Ovary (tissue), 7 donors: ENCODE measurements at regions not wholly inside any gene's neighbourhood (a gene's known extent, or its start where the extent isn't known, plus 50 kb on each side); places are given as distances from the start of the nearest gene placed in this dataset.

Source experiments
- DNase-seq, 5 donors: peaks; one replicate each; pipeline ENCODE4 v3.0.0-alpha.2; 2019 to 2020
- H3K27ac ChIP-seq, 2 donors: fragments of 200-600 bp; one replicate each; pipeline versions ENCODE4 v1.5.1 to v1.8.0; 2019 to 2022
- H3K27me3 ChIP-seq: fragments of 200-600 bp; one replicate; pipeline ENCODE4 v1.8.0; 2022
- H3K36me3 ChIP-seq: fragments of 200-600 bp; sonication (generic); one replicate; pipeline ENCODE4 v1.5.1; 2019
- H3K4me1 ChIP-seq: one replicate; pipeline ENCODE4 v1.8.1; 2013; ENCODE audit warnings: mild to moderate bottlenecking, moderate library complexity; ENCODE audit not compliant: insufficient read depth
- H3K4me3 ChIP-seq: fragments of 200-600 bp; sonication (generic); one replicate; pipeline ENCODE4 v1.5.1; 2017
- H3K9me3 ChIP-seq, 2 donors: fragments of 200-600 bp in 1 of 2; sonication (generic) in 1 of 2; one replicate each; pipeline versions ENCODE4 v1.5.1 to v1.8.1; 2013 to 2019; ENCODE audit warnings: mild to moderate bottlenecking in 1 of 2, moderate library complexity in 1 of 2
- EP300 ChIP-seq: sonication (generic); formaldehyde crosslinking; IDR thresholded peaks from one replicate; pipeline ENCODE4 v1.6.1; 2017; ENCODE audit warnings: antibody characterized with exemption
- POLR2A ChIP-seq: fragments of 450-650 bp; IDR thresholded peaks from one replicate; pipeline ENCODE4 v1.6.1; 2017; ENCODE audit warnings: antibody characterized with exemption, mild to moderate bottlenecking, moderate library complexity
- WGBS, 3 donors: extraction: QIAGEN DNeasy Blood & Tissue Kit in 1 of 3; methylation state at CpG; one replicate each; pipeline versions ENCODE4 v1.1.5 to v1.1.7; 2013 to 2017; 5-methylcytosine and 5-hydroxymethylcytosine counted together
- intact Hi-C, 4 donors: fragments of 100-400 bp; cut with DNase I; formaldehyde crosslinking; loops; one replicate each; pipeline versions ENCODE4 v1.11.0 to v1.15.1; 2022 to 2023
- TF ChIP-seq, protein P1 (sequence below), 3 donors: fragments of 450-650 bp in 2 of 3; fragments of 200-600 bp in 1 of 3; IDR thresholded peaks; one replicate each; pipeline versions ENCODE4 v1.5.1 to v1.8.0; 2016 to 2022; ENCODE audit warnings: antibody characterized with exemption in 3 of 3, mild to moderate bottlenecking in 1 of 3
- donor health status: DM: no; HTN: no; CAD: no; lungs with moderate emphysema.
- donor health status: DM: no; HTN: no; CAD: no.
- donor health status: Bipolar disorder and iron deficiency.
- donor health status: DM: no; HTN: no; CAD: no.
- donor health status: DM: yes; HTN: yes; CAD: no.

DNA sequence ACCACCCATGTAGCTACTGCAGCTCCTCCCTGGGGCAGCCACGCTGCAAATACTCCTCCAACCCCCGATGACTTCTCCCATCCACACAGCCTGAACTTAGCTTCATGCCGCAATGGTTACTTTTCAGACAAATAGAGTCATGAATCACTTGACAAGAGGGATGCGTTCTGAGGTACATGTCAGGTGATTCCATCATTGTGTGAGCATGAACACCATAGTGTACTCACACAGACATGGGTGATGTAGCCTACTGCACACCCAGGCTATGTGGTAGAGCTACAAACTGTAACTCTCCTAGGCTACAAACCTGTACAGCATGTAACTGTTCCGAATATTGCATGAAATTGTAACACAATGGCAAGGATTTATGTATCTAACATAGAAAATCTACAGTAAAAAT, 298.5 kb upstream of the SLC35B3 start:
- DNase-seq: no peak
- no peaks in the 10 kb centered on the region for H3K27me3 ChIP-seq
- no peaks in the 10 kb centered on the region for H3K4me1 ChIP-seq
- no peaks in the 10 kb centered on the region for H3K36me3 ChIP-seq
- 88 to 90% (median 88%) methylated on average over 5 of the region's 5 CpGs for WGBS, 3 donors
- no peak overlapping the region for H3K27ac ChIP-seq
- no peaks in the 10 kb centered on the region for H3K9me3 ChIP-seq
- TF ChIP-seq POLR2A (no peak), EP300 (no peak)
- intact Hi-C loops: no loop called here
- H3K4me3 ChIP-seq: no peak overlapping the region

DNA sequence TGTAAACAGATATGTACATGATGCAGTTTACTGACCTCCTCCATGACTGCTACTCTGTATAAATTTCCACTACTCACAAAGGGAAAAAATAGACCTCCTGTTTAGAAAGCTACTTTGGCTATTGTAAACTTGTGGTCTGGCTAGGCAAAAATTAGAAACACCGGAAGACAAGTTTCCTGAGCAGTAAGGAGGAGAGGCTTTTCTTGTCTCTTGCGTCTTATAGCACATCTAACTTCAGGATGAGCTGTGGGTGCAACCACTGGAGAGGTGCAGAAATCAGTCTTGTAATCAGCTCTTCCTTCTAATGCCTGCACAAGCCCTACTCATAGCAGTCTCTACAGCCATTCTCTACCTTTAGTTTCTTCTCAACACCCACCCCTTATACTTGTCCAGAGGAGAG, 296.5 kb upstream of the SLC35B3 start:
- TF ChIP-seq POLR2A: no peak
- TF ChIP-seq, protein P1, sequence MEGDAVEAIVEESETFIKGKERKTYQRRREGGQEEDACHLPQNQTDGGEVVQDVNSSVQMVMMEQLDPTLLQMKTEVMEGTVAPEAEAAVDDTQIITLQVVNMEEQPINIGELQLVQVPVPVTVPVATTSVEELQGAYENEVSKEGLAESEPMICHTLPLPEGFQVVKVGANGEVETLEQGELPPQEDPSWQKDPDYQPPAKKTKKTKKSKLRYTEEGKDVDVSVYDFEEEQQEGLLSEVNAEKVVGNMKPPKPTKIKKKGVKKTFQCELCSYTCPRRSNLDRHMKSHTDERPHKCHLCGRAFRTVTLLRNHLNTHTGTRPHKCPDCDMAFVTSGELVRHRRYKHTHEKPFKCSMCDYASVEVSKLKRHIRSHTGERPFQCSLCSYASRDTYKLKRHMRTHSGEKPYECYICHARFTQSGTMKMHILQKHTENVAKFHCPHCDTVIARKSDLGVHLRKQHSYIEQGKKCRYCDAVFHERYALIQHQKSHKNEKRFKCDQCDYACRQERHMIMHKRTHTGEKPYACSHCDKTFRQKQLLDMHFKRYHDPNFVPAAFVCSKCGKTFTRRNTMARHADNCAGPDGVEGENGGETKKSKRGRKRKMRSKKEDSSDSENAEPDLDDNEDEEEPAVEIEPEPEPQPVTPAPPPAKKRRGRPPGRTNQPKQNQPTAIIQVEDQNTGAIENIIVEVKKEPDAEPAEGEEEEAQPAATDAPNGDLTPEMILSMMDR (IDR thresholded peaks at IDR 0.05): no peak

DNA sequence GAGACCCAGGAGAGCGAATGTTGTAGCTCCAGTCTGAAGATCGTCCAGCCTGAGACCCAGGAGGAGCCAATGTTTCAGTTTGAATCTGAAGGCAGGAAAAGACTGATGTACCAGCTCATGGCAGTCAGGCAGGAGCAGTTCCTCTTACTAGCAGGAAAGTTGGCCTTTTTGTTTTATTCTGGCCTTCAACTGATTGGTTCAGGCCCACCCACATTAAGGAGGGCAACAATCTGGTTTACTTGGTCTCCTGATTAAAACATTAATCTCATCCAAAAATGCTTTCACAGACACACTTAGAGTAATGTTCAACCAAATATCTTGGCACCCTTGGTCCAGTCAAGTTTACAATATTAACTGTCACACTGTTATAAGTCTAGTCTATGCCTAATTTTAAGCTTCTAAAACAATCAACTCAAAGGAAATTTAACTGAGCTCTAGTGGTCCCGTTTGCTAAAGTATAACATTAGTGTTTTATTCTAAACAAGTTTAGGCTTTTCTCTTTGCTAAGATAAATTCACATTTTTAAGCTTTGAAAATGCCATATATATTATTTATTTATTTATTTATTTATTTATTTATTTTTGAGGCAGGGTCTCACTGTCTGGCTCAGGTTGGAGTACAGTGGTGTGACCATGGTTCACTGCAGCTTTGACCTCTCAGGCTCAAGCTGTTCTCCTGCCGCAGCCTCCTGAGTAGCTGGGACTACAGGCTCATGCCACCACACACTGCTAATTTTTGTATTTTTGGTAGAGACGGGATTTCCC, 275.5 kb upstream of the SLC35B3 start:
- TF ChIP-seq EP300 (no peak), POLR2A (no peak)
- TF ChIP-seq, protein P1 (IDR thresholded peaks at IDR 0.05): no peak
- 81 to 94% (median 87%) methylated on average over 5 of the region's 5 CpGs for WGBS, 3 donors

More for the DNA sequence above, 296.5 kb upstream of the SLC35B3 start:
- DNase-seq: no peak
- Histone ChIP-seq H3K4me1 (peaks cover 1% of the 10 kb centered on the region), H3K27me3 (no peaks in the 10 kb centered on the region), H3K9me3 (no peaks in the 10 kb centered on the region), H3K36me3 (no peaks in the 10 kb centered on the region), H3K27ac (no peak overlapping the region), H3K4me3 (no peak overlapping the region)
- intact Hi-C loops: no loop called here
- 73 to 74% (median 74%) methylated on average over 2 of the region's 2 CpGs for WGBS, 3 donors

DNA sequence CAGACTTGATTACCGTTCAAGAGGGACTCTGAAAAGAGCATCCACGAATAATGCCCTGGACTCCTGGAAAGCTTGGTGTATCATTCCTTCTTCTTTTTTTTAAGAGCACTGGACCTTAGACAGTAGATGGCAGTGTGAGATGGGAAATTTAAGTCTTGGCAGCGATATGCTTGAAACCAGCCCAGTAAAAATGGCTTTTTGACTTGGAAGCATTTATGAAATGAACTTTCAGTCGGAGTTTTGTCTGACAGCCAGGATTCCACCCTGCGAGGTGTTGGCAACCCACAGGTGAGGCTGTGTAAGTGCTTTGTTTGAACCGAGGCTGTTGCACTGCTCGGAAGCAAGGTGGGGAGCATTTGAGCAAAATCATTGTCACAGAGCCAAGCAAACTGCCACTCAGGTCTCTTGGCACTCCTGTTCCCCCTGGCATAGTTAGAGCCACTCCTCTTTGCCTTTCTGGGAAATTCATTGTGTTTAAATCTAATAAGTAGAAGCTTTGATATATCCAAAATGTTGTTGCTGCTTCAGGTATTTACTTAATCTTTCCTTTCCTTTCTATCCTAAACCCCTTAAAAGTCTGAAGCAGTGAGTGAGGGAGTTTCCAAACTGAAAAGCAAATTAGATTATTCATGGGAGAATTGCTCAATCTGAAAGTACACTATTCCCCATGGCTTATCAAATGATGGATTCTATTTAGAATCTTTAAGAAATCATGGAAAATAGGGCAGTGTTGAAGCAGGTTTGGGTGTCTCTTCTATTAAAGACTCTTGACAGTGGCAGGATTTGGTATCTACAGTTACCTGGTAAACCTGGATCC, 272.8 kb upstream of the SLC35B3 start:
- Histone ChIP-seq H3K36me3 (no peaks in the 10 kb centered on the region), H3K27ac (no peak overlapping the region), H3K4me1 (no peaks in the 10 kb centered on the region), H3K9me3 (no peaks in the 10 kb centered on the region), H3K4me3 (no peak overlapping the region), H3K27me3 (no peaks in the 10 kb centered on the region)
- WGBS, 3 donors: 9 to 12% (median 9%) methylated on average over 7 of the region's 7 CpGs
- DNase-seq: peak in 1 of 5 donors; percentile 9
- TF ChIP-seq, protein P1 (IDR thresholded peaks at IDR 0.05): no peak
- TF ChIP-seq EP300 (no peak), POLR2A (no peak)
- intact Hi-C loops: no loop called here

More for the DNA sequence above, 275.5 kb upstream of the SLC35B3 start:
- Histone ChIP-seq H3K4me1 (no peaks in the 10 kb centered on the region), H3K27me3 (no peaks in the 10 kb centered on the region), H3K36me3 (no peaks in the 10 kb centered on the region), H3K27ac (no peak overlapping the region), H3K4me3 (no peak overlapping the region), H3K9me3 (no peaks in the 10 kb centered on the region)
- intact Hi-C loops: no loop called here
- DNase-seq: no peak

DNA sequence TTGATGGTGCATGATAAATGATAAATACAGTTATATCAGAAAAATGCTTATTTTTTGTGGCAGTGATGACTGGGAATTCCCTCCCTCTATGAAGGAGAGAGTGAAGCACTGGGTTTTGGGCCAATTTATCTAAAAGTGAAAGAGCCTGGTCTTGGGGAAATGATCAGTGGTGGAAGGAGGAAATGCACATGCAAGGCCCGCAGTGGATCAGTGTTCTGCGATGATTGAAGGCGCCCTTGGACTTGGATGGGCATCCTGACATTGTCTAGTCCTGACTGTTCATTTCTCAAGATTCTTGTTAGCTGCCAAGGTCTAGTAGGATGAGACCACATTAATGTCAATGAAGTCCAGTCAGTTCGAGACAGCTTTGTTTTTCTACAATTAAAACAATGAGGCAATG, 272.0 kb upstream of the SLC35B3 start:
- WGBS, 3 donors: 68 to 74% (median 69%) methylated on average over 4 of the region's 4 CpGs

More for the DNA sequence above, 272.0 kb upstream of the SLC35B3 start:
- TF ChIP-seq POLR2A (no peak), EP300 (no peak)
- TF ChIP-seq, protein P1 (IDR thresholded peaks at IDR 0.05): no peak
- no peak overlapping the region for H3K27ac ChIP-seq
- H3K4me3 ChIP-seq: no peak overlapping the region
- H3K9me3 ChIP-seq: no peaks in the 10 kb centered on the region
- H3K36me3 ChIP-seq: no peaks in the 10 kb centered on the region
- intact Hi-C loops: no loop called here
- H3K27me3 ChIP-seq: no peaks in the 10 kb centered on the region
- no peak for DNase-seq
- H3K4me1 ChIP-seq: no peaks in the 10 kb centered on the region
